ENCODE measurements at regions not wholly inside any gene's neighbourhood (a gene's known extent, or its start where the extent isn't known, plus 50 kb on each side); places are given as distances from the start of the nearest gene placed in this dataset.

DNA sequence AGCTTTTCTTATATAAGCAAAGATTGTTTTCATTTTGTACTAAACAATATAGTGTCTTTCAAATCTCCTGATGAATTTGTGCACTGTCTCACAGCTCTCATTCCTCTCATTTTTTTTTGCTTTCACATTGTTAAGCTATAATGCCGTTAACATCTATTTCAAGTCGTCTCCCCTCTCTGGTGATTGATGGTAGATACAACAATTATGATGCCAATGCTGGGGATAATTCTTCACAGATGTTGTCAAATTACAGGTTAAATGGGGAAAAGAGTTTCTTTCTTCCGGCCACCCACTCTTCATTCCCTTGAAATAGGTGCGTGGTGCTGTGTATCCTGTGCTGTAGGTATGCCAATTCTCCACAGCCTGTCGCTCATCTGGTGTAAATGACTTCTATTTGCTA lies 1053.7 kb upstream of the ZEB2 start:
- no peak for TF ChIP-seq EZH2 (IDR thresholded peaks at IDR 0.05; ENCODE audit: borderline replicate concordance, low read depth, low read length, poor library complexity, severe bottlenecking)
- TF ChIP-seq, protein P1, sequence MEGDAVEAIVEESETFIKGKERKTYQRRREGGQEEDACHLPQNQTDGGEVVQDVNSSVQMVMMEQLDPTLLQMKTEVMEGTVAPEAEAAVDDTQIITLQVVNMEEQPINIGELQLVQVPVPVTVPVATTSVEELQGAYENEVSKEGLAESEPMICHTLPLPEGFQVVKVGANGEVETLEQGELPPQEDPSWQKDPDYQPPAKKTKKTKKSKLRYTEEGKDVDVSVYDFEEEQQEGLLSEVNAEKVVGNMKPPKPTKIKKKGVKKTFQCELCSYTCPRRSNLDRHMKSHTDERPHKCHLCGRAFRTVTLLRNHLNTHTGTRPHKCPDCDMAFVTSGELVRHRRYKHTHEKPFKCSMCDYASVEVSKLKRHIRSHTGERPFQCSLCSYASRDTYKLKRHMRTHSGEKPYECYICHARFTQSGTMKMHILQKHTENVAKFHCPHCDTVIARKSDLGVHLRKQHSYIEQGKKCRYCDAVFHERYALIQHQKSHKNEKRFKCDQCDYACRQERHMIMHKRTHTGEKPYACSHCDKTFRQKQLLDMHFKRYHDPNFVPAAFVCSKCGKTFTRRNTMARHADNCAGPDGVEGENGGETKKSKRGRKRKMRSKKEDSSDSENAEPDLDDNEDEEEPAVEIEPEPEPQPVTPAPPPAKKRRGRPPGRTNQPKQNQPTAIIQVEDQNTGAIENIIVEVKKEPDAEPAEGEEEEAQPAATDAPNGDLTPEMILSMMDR (conservative IDR thresholded peaks at IDR 0.05; ENCODE audit: low read depth, low read length) = no peak
